ENCODE measurements at regions not wholly inside any gene's neighbourhood (a gene's known extent, or its start where the extent isn't known, plus 50 kb on each side); places are given as distances from the start of the nearest gene placed in this dataset.
"Not testable (repeated sequence)": the region's sequence is repeated elsewhere in the genome, so short reads cannot be mapped to it uniquely, and the experiment has no call there.

GRCh38 chr3:165635791-165636683, 201.2 kb downstream of the BCHE start:
- DNase-seq = no peak

DNA sequence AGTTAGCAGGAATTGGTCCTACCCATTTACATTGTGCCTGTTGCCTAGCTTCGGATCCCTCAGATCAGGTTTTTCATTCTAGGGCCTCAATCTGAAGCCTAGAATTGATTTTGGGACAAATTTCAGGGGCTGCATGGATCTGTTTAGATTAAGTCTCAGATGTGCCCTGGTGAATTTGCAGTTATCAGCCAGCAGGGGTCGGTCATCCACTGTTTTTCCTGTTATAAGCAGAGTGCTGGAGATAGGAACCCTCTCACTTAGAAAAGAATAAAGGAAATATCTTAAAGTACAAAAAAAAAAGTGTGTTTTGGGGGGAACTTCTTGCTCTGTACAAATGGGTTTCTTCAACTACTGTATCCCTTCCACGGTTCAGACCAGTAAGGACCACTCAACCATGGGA, 212.5 kb downstream of the BCHE start:
- DNase-seq = no peak

GRCh38 chr3:165622356-165622755, 214.9 kb downstream of the BCHE start:
- DNase-seq = no peak

DNA sequence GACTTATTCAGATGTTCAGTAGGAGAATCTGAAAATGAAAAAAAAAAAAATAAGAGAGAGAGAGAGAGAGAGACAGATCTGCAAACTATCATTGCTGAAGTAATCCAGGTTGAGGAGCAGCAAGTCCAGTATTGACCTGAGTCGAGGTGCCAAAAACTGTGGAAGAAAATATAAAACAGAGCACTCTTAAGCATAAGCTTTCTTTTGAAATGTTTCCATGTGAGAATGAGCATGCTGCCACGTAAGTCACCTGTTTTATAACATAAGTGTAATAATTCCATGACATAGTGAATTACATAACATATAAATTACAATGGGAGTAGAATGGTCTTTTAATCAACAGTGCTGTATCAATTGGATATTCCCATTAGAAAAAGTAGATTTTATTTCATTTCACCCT, 218.2 kb downstream of the BCHE start:
- DNase-seq = no peak

GRCh38 chr3:165617134-165617533, 220.1 kb downstream of the BCHE start:
- no peak for DNase-seq

- DNase-seq = no peak
These were observed 222.9 kb downstream of the BCHE start for GRCh38 chr3:165614337-165614736.

DNA sequence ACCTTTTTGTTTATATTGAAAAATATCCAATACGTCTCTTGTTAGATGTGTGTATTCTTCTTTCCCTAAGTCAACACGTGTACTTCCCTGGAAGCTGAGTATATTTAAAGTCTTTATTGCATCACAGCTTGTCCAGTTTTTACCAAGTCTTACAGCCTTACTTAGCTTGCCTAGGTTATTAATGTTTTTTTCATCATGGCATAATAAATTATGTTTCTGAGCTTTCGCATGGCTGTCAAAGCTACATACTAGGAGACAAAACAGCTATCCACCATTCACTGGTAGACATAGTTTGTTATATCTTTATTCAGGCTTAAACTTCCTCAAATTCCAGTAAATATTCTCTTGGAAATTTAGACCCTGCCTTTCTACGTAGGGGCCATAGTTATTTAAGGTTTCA, 224.2 kb downstream of the BCHE start:
- DNase-seq = no peak

DNA sequence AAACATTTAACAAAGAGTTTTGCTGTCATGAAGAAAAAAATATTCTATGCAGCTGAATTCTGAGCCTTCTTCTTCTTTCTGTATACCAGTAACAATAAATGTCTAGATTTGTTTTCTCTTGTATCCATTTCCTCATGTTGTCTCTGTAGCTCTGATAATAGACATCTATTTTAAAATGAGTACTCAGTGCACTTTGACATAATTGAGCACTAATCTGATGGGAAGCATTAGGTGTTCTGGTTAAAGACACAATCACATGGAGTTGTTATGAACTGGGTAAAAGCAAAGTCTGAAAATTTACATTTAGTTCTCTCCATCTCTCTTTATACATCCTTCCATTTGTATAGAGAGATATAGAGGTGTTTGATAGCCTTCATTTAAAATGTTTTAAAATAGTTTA, 230.0 kb downstream of the BCHE start:
- no peak for DNase-seq

- no peak for DNase-seq
These were observed 234.0 kb downstream of the BCHE start for GRCh38 chr3:165603196-165603595.

DNA sequence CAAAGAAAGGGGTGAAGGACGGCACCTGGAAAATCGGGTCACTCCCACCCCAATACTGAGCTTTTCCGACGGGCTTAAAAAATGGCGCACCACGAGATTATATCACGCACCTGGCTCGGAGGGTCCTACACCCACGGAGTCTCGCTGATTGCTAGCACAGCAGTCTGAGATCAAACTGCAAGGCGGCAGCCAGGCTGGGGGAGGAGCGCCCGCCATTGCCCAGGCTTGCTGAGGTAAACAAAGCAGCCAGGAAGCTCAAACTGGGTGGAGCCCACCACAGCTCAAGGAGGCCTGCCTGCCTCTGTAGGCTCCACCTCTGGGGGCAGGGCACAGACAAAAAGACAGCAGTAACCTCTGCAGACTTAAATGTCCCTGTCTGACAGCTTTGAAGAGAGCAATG, 264.7 kb downstream of the BCHE start:
- DNase-seq = not testable (repeated sequence)

DNA sequence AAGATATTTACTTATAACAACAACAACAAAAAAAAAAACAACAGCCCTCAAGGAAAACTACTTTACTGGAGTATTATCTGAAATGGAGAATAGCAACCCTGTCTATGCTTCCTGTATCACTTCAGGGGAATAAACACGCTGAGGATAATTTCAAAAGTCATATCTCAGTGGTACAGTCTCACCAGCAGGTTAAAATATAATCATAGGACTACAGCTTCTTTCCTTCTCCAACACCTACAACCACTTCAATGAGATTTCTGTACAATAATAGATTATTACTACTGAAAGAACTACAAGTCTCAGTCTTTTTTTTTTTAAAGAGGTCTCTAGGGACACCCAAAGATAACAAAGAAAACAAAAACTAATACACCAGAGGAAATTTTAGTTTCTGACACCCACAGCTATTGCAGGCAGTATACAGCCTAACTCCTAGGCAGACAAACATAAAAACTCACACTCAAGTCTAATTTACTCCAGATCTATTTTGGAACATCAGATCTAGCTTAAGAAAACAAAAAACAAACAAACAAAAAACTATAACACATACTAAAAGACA, 268.2 kb downstream of the BCHE start:
- DNase-seq = no peak

DNA sequence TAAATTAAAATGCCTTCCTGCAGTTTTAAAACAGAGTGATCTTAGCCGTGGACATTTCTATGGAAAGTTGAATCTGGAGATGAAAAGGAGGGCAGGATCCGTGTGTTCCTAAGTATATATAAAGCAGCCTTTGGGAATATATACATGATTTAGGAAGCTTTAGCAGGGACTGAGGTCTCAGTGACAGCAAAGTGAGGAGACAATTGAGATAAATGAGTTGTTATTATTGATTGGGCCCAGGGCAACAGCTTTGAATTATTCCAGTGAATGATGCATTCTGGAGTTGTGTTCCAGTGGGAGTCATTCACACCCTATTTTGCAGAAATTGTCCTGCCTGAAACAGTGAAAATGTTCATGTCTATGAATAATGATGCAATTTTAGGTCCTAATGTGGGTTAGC, 281.4 kb downstream of the BCHE start:
- no peak for DNase-seq

GRCh38 chr3:165553371-165553770, 283.9 kb downstream of the BCHE start:
- no peak for DNase-seq

DNA sequence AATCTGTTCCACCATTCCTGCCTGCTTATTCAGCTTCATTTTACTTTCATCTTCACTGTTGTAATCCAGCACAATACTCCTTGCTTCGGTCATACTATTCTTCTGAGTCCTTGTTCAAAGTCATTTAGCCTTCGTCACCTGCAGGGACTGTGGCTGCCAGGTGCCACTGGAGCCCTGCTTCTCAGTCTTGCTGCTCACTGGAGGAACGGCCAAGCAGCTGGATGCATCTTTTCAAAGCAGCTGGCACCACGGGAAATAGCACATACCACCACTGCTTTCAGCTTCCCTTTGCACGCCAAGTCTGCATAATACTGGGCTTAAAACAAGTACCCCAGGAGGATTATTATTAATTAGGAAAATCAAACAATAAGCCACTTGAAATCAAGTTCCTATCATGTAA, 287.6 kb downstream of the BCHE start:
- DNase-seq = no peak

DNA sequence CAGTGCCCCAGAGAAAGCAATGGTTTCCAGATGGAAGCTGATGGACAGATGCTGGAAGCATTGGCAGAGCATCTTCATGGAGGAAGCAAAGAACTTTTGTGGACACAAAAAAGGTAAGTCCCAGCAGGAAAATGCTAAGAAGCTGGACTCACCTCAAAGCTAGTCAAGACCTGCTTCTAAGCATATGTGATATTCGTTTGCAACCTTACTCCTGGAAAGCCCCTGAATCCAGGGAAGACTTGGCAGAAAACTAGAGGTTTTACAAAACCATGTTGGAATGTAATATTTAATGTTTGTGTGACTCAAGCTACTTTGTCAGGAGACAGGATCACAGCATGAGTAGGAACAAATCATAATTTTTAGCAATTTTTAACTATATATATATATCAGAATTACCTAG, 288.2 kb downstream of the BCHE start:
- no peak for DNase-seq

DNA sequence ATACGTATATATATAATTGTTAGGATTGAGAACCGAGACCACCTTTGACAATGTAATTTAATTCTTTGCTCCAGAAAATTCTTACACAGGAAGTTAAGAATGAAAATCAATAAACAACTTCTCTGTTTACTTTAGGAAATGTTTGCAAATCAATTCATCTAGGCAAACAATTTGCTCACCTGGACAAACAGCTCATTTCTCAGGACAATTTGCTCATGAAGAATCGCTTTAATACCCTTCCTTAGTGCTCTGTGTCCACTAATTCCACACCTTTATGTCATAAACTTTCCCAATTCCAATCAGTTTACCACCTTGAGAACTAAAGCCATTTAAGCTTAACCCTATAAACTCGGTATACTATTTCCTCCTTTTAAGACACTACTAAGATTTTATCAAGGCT, 292.2 kb downstream of the BCHE start:
- DNase-seq = no peak

DNA sequence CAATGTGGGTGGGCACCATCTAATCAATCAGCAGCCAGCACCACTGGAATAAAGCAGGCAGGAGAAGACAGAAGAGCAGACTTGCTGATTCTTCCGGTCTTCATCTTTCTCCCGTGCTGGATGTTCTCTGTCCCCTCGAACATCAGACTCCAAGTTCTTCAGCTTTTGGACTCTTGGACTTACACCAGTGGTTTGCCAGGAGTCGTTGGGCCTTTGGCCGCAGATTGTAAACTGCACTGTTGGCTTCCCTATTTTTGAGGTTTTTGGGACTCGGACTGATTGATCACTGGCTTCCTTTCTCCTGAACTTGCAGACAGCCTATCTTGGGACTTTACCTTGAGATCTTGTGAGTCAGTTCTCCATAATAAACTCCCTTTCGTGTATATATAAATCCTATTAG, 292.8 kb downstream of the BCHE start:
- no peak for DNase-seq

- DNase-seq = no peak
These were observed 299.1 kb downstream of the BCHE start for GRCh38 chr3:165538166-165538565.

DNA sequence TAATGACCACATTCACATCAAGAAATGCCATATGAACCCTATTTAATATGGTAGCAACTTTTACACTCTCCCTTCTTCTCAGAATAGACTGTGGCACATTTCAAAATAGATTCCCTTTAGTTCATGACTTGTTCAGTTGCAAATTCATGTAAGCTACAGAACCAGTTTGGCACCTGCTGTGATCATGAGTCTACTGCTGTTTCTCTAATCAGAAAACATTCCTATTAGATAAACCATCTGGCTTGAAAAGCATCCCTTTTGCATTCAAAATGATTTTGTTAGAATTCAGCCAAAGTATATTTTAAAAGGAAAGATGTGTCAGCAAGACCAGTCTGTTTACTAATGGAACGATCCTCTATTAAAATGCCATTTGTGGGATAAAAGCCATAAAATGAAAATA, 304.4 kb downstream of the BCHE start:
- no peak for DNase-seq

- DNase-seq = no peak
These were observed 307.8 kb downstream of the BCHE start for GRCh38 chr3:165529451-165529850.

- no peak for DNase-seq
These were observed 310.9 kb downstream of the BCHE start for GRCh38 chr3:165526367-165526766.

GRCh38 chr3:165523801-165524200, 313.4 kb downstream of the BCHE start:
- no peak for DNase-seq

DNA sequence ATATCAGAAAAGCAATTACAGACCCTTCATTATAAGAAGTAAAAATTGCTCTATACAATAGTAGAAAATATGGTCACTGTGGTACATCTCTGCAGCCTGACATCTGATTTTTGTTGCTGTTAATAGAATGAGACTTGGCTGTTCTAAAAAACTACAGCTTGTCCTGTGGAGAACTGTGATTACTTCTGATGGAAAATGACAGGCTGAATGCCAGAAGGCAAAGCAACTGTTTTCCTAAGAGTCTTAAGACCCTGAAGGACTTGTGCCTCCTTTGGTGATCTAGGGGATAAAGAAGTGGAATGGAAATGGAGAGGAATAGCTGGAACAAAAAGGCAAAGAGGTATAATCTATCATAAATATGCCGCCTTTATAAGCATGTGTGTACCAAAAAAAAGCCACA, 314.8 kb downstream of the BCHE start:
- no peak for DNase-seq
